Right lobe of liver (tissue), 6 donors: ENCODE measurements at regions not wholly inside any gene's neighbourhood (a gene's known extent, or its start where the extent isn't known, plus 50 kb on each side); places are given as distances from the start of the nearest gene placed in this dataset.
A peak's percentile ranks its signal among the peaks of the same experiment; 100 is the strongest.

Source experiments
- ATAC-seq, 4 donors: fragments of 200-7000 bp; cut with Tn5 transposase; one replicate each; pipeline ENCODE4 v1.9.1; 2020; ENCODE audit warnings: mild to moderate bottlenecking in 4 of 4, moderate library complexity in 4 of 4
- DNase-seq, 3 donors: peaks; one replicate each; pipeline ENCODE4 v3.0.0-alpha.2; 2020
- H3K27ac ChIP-seq, 3 donors: fragments of 200-600 bp; one replicate each; pipeline ENCODE4 v1.8.0; 2022
- H3K27me3 ChIP-seq, 2 donors: fragments of 200-600 bp; one replicate each; pipeline ENCODE4 v1.8.0; 2022
- H3K36me3 ChIP-seq, 4 donors: fragments of 200-600 bp; sonication (generic) in 1 of 4; one replicate each; pipeline versions ENCODE4 v1.5.1 to v1.8.0; 2017 to 2022; ENCODE audit warnings: control low read depth in 1 of 4
- H3K4me1 ChIP-seq, 4 donors: fragments of 200-600 bp; sonication (generic) in 1 of 4; one replicate each; pipeline versions ENCODE4 v1.5.1 to v1.8.0; 2017 to 2022; ENCODE audit warnings: control low read depth in 1 of 4
- H3K4me3 ChIP-seq, 3 donors: fragments of 200-600 bp; one replicate each; pipeline ENCODE4 v1.8.0; 2022
- H3K9me3 ChIP-seq, 4 donors: fragments of 200-600 bp; sonication (generic) in 1 of 4; one replicate each; pipeline versions ENCODE4 v1.5.1 to v1.8.0; 2017 to 2022; ENCODE audit warnings: control low read depth in 1 of 4
- POLR2A ChIP-seq: fragments of 450-650 bp; IDR thresholded peaks from one replicate; pipeline ENCODE4 v1.6.1; 2017; ENCODE audit warnings: antibody characterized with exemption, mild to moderate bottlenecking
- WGBS: methylation state at CpG from one replicate; pipeline ENCODE4 v1.1.6; 2018; ENCODE audit warnings: low coverage, low lambda C conversion rate; ENCODE audit not compliant: insufficient coverage; ENCODE audit errors: missing lambda C conversion rate; 5-methylcytosine and 5-hydroxymethylcytosine counted together
- intact Hi-C, 2 donors: fragments of 100-400 bp; cut with DNase I; formaldehyde crosslinking; loops; one replicate each; pipeline versions ENCODE4 v1.11.2 to v1.14.1; 2022
- TF ChIP-seq, protein P1 (sequence below), 4 donors: fragments of 200-600 bp in 3 of 4; fragments of 450-650 bp in 1 of 4; IDR thresholded peaks; one replicate each; pipeline versions ENCODE4 v1.5.1 to v1.8.0; 2016 to 2022; ENCODE audit warnings: antibody characterized with exemption in 4 of 4, mild to moderate bottlenecking in 2 of 4
- donor health status: DM: no; HTN: yes; CAD: no.
- donor health status: DM: no; HTN: no; CAD: no.
- donor health status: DM: no; HTN: no; CAD: no.
- donor health status: DM: no; HTN: yes; CAD: no.
- donor health status: DM: no; HTN: yes; CAD: no.

GRCh38 chr6:141866731-141867497, 265.8 kb upstream of the GJE1 start:
- H3K36me3 ChIP-seq, result no peaks in the 10 kb centered on the region
- WGBS, result 53% methylated on average over 2 of the region's 2 CpGs
- H3K9me3 ChIP-seq, result no peaks in the 10 kb centered on the region
- intact Hi-C loops, result no loop called here
- H3K27ac ChIP-seq, result peak overlapping the region in 2 of 3 donors; percentile 5 to 27
- DNase-seq, result no peak
- no peak overlapping the region for H3K4me3 ChIP-seq
- H3K27me3 ChIP-seq, result no peaks in the 10 kb centered on the region
- H3K4me1 ChIP-seq, result no peaks in the 10 kb centered on the region
- TF ChIP-seq POLR2A, result no peak
- TF ChIP-seq, protein P1, sequence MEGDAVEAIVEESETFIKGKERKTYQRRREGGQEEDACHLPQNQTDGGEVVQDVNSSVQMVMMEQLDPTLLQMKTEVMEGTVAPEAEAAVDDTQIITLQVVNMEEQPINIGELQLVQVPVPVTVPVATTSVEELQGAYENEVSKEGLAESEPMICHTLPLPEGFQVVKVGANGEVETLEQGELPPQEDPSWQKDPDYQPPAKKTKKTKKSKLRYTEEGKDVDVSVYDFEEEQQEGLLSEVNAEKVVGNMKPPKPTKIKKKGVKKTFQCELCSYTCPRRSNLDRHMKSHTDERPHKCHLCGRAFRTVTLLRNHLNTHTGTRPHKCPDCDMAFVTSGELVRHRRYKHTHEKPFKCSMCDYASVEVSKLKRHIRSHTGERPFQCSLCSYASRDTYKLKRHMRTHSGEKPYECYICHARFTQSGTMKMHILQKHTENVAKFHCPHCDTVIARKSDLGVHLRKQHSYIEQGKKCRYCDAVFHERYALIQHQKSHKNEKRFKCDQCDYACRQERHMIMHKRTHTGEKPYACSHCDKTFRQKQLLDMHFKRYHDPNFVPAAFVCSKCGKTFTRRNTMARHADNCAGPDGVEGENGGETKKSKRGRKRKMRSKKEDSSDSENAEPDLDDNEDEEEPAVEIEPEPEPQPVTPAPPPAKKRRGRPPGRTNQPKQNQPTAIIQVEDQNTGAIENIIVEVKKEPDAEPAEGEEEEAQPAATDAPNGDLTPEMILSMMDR (IDR thresholded peaks at IDR 0.05), result no peak
- peak; percentile 79 to 98 (median 87) for ATAC-seq

- ATAC-seq (no peak), DNase-seq (no peak)
- no peaks in the 10 kb centered on the region for H3K27me3 ChIP-seq
- no peaks in the 10 kb centered on the region for H3K9me3 ChIP-seq
- intact Hi-C loops, result no loop called here
- no peaks in the 10 kb centered on the region for H3K36me3 ChIP-seq
- no peak overlapping the region for H3K27ac ChIP-seq
- 70% methylated on average over 2 of the region's 3 CpGs for WGBS
- TF ChIP-seq POLR2A, result no peak
- TF ChIP-seq, protein P1 (IDR thresholded peaks at IDR 0.05), result no peak
- no peaks in the 10 kb centered on the region for H3K4me1 ChIP-seq
- no peak overlapping the region for H3K4me3 ChIP-seq
These were observed 281.7 kb upstream of the GJE1 start for GRCh38 chr6:141851063-141851462.

- ATAC-seq (peak in 1 of 4 donors; percentile 21), DNase-seq (no peak)
- 70% methylated on average over 6 of the region's 6 CpGs for WGBS
- no peak for TF ChIP-seq POLR2A
- Histone ChIP-seq H3K27me3 (no peaks in the 10 kb centered on the region), H3K27ac (no peak overlapping the region), H3K9me3 (no peaks in the 10 kb centered on the region), H3K4me3 (no peak overlapping the region), H3K4me1 (no peaks in the 10 kb centered on the region), H3K36me3 (no peaks in the 10 kb centered on the region)
- intact Hi-C loops, result no loop called here
These were observed 284.5 kb upstream of the GJE1 start for GRCh38 chr6:141848029-141848890.

DNA sequence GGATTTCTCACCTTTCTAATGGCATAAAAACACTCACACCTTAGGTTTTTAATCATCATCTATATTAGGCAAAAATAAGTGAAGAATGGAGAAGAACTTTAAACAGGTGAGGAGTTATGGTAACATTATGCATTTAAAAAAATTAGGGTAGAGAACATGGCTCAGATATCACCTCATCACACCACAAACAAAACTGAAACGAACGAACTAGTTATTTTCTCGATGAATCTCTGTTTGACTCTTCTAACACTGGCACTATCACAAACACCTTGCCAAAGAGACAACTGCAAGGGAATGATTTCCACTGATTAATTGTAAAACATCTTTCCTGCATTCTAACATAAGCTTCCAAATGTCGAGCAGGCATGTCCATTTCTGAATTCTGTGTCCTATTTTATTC, 286.1 kb upstream of the GJE1 start:
- H3K27me3 ChIP-seq, result no peaks in the 10 kb centered on the region
- TF ChIP-seq, protein P1 (IDR thresholded peaks at IDR 0.05), result no peak
- TF ChIP-seq POLR2A, result no peak
- intact Hi-C loops, result no loop called here

More for the DNA sequence above, 286.1 kb upstream of the GJE1 start:
- H3K9me3 ChIP-seq, result no peaks in the 10 kb centered on the region
- WGBS, result 83% methylated on average over 4 of the region's 4 CpGs
- H3K36me3 ChIP-seq, result no peaks in the 10 kb centered on the region
- H3K27ac ChIP-seq, result no peak overlapping the region
- no peaks in the 10 kb centered on the region for H3K4me1 ChIP-seq
- ATAC-seq (no peak), DNase-seq (no peak)
- H3K4me3 ChIP-seq, result no peak overlapping the region
